NCI-H1092 treated with DMSO at 0.1 percent for 48 hours (cell line): ENCODE measurements at regions not wholly inside any gene's neighbourhood (a gene's known extent, or its start where the extent isn't known, plus 50 kb on each side); places are given as distances from the start of the nearest gene placed in this dataset.

ENCODE experiments used
- DNase-seq: peaks from one replicate; lab custom pipeline; 2025; lab: John Stamatoyannopoulos, UW

GRCh38 chr6:3593161-3593560, 136.3 kb upstream of the SLC22A23 start:
- no peak for DNase-seq

DNA sequence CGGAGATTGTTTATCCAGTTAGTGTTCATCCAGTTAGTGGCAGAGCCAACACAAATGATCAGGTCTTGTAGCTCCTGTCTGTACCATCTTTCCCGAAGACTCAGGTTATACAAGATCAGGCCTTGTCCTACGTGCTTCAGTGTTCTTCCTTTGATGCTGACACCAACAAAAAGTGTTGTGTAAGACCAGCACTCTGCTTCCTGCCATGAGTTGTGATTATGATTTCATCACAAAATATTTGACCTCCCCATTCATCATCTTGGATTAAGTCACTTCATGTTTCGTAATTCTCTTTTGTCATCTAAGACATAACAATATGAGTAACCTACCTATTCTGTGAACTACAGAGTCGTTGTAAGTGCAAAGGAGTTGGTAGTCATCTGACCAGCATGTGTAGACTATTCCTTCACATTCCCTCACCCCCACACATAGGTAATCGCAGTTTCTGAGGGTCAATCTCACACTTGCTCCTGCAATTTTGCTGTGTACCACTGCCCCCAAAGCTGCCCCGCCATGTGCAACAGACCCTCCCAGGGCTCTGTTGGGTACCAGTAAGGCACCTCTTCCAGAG, 135.6 kb upstream of the SLC22A23 start:
- DNase-seq = no peak

DNA sequence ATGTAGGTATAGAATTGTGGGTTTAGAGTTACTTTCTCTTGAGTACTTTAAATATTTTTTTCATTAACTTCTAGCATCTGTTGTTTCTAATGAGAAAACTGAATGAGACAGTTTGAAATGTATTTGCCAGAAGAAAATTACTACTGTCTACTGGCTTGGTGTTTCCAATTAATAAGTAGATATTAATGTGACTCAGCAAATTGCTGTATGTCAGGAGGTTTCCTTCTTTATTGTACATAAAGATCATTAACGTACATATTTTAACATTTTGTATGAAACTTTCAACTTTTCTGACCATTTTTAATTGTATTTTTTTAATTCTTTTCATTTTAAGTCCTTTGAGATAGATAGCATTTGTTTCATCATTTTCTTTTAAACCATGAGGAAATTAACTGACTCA, 135.1 kb upstream of the SLC22A23 start:
- DNase-seq = no peak

- DNase-seq = no peak
Observed at GRCh38 chr6:3587660-3588059, 130.8 kb upstream of the SLC22A23 start.

- DNase-seq = no peak
Observed at GRCh38 chr6:3585320-3585935, 128.6 kb upstream of the SLC22A23 start.

- no peak for DNase-seq
Observed at GRCh38 chr6:3584606-3585005, 127.8 kb upstream of the SLC22A23 start.

- DNase-seq = no peak
Observed at GRCh38 chr6:3581469-3581868, 124.6 kb upstream of the SLC22A23 start.

- DNase-seq = no peak
Observed at GRCh38 chr6:3579652-3580175, 122.9 kb upstream of the SLC22A23 start.

DNA sequence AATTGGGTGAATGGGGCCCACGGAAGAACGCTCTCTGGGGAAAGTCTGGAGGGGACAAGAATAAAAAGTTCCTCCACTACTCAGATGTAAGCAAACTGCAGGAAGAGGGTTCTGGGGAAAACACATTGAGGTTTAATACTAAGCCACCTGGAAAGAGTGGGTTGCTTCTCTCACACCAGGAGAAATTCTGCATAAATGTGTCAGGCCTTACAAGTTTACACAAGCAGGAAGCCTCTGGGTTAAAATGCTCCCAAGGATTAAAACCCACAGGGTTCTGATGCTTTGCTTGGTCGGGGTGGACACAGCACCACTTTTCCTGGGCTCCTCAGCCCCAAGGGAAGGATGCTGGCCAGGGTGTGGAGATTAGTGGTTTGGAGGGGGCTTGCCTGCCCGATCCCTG, 122.1 kb upstream of the SLC22A23 start:
- no peak for DNase-seq

GRCh38 chr6:3577517-3577916, 120.7 kb upstream of the SLC22A23 start:
- DNase-seq = no peak

DNA sequence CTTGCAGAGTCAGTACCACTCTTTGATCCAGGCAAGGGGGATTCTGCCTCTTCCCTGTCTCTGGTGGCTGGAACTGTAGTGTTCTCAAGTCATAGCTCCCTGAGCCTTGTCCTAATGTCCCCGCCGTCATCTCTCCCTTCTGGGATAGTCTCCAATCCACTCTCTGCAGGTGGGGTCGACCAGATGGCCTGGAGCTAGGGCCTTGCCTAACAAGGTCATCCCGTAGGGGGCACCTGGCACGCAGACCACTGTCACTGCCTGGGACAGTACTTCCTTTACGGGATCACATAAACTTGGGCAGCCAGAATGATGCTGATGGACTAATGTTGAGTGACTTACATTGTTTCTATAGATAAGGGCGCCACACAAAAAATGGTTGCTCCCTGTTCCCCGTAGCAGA, 118.9 kb upstream of the SLC22A23 start:
- DNase-seq = no peak

DNA sequence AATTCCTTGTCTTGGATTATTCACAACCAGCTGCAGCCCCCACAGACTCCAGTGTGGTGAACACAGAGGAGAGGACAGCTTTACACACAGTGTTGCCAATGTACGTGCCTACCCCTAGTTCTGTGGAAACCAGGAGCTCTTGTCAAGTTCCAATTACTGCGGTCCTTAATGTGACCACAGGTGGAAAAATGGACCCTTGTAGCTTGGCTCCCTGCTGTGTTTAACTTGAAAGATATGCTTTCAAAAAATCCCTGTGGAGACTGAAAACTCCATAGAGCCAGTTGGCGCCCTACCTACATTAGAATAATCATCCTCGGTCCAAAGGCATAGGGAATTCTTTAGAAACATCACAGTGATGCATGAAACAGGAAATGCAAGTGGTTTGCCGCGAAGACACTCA, 118.3 kb upstream of the SLC22A23 start:
- no peak for DNase-seq

DNA sequence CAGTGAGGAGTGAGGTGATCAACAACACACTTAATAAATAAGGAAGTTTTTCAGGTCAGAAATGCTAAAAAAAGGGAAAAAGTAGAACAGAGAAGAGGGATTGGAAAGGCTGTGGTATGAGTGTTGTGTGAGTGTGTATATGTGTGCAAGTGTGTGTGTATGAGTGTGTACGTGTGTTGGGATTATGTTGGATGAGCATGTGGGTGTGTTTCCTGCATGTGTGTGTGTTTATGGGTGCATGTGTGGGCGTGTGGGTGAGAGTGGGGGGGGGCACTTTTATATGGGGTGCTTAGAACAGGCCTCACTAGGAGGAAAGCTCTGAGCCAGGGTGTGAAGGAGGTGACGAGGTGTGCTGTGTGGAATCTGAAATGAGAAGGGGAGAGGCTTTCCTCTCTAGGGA, 116.8 kb upstream of the SLC22A23 start:
- no peak for DNase-seq

DNA sequence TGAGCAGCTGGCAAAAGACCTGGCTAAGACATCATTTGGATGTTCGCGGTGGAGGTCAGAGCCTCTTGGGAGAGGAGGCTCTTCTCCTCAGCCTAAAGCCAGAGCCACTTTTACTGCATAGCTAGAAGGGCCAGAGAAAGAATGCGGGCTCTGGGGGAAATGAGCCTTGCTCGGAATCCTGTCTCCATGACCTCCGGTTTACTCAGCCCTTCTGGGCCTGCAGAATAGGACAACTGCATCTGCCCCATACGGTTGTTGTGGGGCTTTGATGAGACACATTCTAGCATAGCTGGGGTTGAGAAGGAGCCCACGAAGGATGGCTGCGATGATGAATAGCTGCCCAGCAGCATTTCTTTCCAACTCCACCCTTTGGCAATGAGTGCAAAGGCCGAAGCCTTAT, 115.0 kb upstream of the SLC22A23 start:
- DNase-seq = no peak

DNA sequence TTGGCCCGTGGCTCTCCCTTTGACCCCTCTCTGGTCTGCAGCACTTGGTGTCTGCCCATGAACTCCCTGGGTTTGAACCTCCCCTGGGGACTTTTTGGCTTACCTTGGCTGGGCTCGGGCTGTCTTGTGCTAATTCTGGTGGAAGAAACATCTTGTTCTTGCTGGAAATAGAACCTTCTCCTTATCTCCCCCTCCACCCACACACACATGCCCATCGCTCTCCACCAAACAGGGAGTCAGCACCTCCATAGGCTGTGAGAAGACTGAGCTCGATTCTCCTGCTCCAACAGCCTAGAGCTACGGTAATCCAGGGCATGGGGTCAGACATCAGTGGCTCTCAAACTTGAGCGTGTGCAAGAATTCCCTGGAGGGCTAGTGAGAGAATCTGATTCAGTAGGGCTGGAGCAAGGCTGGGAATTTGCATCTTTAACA, 114.4 kb upstream of the SLC22A23 start:
- no peak for DNase-seq

- no peak for DNase-seq
Observed at GRCh38 chr6:3569816-3570215, 113.0 kb upstream of the SLC22A23 start.

DNA sequence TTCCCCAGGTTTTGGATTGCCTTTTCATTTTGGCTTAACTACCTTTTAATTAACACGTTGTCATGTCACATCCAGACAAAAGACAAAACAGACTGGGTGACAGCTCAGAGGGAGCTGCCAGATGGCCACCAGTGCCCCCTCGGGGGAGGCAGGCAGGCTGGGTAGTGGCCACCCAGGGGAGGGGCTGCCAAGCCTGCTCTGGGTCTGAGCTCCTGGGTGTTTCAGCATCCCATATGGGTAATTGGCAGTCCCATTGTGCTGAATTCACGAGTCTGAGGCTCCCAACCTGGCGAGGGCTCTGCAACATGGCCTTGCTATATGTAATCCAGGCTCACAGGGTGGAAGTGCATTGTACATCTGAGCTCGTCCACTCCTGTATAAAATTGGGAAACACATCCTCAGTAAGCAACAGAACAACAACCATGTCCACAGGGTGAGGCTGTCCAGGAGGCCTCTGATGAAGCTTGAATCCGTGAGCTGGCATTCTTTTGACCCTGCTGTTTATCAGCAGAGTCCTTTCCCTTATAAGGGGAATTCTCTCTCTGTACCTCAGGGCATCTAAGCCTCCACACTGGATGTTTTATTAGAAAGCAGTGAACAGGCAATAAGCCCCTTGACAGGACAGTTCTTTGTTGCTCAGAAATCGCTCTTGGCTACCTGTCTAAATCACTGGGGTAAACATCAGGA, 111.7 kb upstream of the SLC22A23 start:
- no peak for DNase-seq

GRCh38 chr6:3566812-3567211, 110.0 kb upstream of the SLC22A23 start:
- no peak for DNase-seq

DNA sequence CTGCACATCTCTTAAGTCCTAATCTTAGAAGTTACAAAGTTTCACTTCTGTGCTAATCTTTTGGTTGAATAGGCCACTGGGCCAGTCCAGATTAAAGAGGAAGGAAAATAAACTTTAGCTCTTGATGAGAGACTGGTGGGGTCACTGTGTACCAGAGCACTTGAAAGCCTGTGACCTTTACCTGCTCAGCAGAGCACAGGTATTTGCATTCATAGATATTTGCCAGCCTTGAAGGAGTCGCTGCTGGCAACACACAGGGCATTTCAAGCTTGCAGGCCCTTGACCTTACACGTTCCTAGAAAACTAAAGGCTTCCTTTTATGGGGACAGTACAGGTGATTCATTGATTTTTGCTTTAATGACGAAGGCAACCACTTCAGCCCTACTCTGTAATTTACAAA, 108.4 kb upstream of the SLC22A23 start:
- no peak for DNase-seq

- peak; percentile 24 for DNase-seq
Observed at GRCh38 chr6:3561725-3562124, 104.9 kb upstream of the SLC22A23 start.

DNA sequence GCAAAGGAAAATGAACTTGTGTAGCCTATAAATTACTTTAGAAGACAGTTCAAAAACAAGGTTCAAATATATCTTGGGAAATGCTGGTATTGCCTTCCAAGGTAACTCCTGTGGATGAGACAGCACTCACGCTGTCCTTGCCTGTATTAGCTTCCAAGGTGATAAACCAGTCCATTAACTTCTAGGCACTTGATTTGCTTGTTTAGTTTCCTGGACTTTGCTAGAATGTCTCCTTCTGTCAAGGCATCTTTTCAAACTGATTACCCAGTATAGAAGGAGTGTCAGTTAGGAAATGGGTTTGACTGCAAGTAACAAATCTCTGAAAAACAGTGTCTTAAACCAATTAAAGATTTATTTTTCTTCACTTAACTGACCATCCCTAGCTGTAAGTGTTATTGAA, 103.4 kb upstream of the SLC22A23 start:
- no peak for DNase-seq

GRCh38 chr6:3559561-3559960, 102.7 kb upstream of the SLC22A23 start:
- DNase-seq = no peak

- DNase-seq = no peak
Observed at GRCh38 chr6:3557336-3557735, 100.5 kb upstream of the SLC22A23 start.
